ENCODE measurements at regions not wholly inside any gene's neighbourhood (a gene's known extent, or its start where the extent isn't known, plus 50 kb on each side); places are given as distances from the start of the nearest gene placed in this dataset.

DNA sequence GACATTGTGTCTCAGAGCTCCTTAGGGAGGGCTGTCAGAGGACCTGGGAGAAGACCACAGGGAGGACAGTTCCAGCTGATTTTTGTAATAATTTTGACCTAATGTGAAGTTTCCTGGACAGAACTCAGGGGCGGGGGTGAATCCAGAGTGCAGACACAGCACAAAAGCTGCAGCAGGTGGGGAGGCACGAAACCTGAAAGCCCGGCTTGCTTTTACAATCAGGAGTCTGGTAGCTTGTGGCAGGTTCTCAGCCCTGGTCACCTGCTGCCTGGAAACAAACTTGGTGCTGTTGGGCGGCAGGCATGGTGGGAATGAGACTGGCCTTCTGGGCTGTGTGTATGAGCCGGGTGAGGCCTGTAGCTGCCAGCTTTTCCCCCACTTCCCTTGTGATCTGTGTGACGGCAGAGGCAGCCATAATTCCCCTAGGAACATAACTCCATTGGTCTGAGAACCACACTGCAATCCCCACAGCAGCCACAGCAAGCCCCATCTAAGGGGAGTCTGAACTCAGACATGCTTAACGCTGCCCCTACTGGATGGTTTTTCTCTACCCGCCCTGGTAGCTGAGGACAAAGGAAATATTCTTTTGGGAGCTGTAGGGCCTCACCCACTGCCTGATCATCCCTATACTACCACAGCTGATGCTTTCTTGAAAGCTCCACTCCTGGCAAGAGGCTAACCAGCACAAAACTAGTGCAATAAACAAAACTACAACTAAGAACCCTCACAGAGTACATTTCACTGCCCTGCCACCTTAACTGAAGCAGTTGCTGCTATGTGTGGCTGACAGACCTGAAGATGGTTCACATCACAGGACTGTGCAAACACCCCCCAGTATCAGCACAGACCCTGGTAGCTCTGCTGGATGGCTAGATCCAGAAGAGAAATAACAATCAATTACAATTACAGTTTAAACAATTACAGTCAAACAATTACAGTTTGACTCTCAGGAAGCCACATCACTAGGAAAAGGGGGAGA is 1055.1 kb upstream of the GJE1 start:
- no peak for TF ChIP-seq ZFX (IDR thresholded peaks at IDR 0.05; ENCODE audit: borderline replicate concordance)
- TF ChIP-seq, protein P1, sequence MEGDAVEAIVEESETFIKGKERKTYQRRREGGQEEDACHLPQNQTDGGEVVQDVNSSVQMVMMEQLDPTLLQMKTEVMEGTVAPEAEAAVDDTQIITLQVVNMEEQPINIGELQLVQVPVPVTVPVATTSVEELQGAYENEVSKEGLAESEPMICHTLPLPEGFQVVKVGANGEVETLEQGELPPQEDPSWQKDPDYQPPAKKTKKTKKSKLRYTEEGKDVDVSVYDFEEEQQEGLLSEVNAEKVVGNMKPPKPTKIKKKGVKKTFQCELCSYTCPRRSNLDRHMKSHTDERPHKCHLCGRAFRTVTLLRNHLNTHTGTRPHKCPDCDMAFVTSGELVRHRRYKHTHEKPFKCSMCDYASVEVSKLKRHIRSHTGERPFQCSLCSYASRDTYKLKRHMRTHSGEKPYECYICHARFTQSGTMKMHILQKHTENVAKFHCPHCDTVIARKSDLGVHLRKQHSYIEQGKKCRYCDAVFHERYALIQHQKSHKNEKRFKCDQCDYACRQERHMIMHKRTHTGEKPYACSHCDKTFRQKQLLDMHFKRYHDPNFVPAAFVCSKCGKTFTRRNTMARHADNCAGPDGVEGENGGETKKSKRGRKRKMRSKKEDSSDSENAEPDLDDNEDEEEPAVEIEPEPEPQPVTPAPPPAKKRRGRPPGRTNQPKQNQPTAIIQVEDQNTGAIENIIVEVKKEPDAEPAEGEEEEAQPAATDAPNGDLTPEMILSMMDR (IDR thresholded peaks at IDR 0.05), result peak; percentile 36
